Cardiac muscle cell (in vitro differentiated cells and primary cell): ENCODE measurements at regions not wholly inside any gene's neighbourhood (a gene's known extent, or its start where the extent isn't known, plus 50 kb on each side); places are given as distances from the start of the nearest gene placed in this dataset.
A peak's percentile ranks its signal among the peaks of the same experiment; 100 is the strongest.

ENCODE experiments used
- DNase-seq, 2 donors: peaks; one replicate each; pipeline versions ENCODE4 v3.0.0 to v3.0.0-alpha.2; 2010 to 2017; ENCODE audit warnings: low read depth in 1 of 2, low spot score in 1 of 2
- H3K27ac ChIP-seq: fragments of 200-600 bp; sonication (generic); 2 replicates; pipeline ENCODE4 v1.5.1; 2016
- H3K27me3 ChIP-seq: fragments of 200-600 bp; sonication (generic); 2 replicates; pipeline ENCODE4 v1.6.0; 2016; ENCODE audit warnings: control low read depth
- H3K36me3 ChIP-seq: fragments of 200-600 bp; sonication (generic); 2 replicates; pipeline ENCODE4 v1.5.1; 2016; ENCODE audit warnings: control low read depth
- H3K4me1 ChIP-seq: fragments of 200-600 bp; sonication (generic); 2 replicates; pipeline ENCODE4 v1.8.1; 2017; ENCODE audit warnings: low read depth, mild to moderate bottlenecking, mixed run types
- H3K4me3 ChIP-seq: fragments of 200-600 bp; sonication (generic); 2 replicates; pipeline ENCODE4 v1.5.1; 2016; ENCODE audit warnings: mild to moderate bottlenecking
- H3K9me3 ChIP-seq: fragments of 200-600 bp; sonication (generic); 2 replicates; pipeline ENCODE4 v1.5.1; 2017; ENCODE audit warnings: low read depth, mild to moderate bottlenecking, control low read depth
- CTCF ChIP-seq: IDR thresholded peaks from 2 replicates; pipeline ENCODE4 v1.5.1; 2012; ENCODE audit warnings: low read depth, mild to moderate bottlenecking, low read length

GRCh38 chr10:117462816-117463544 is 79.6 kb upstream of the EMX2 start:
- no peaks in the 10 kb centered on the region for H3K27me3 ChIP-seq
- H3K4me3 ChIP-seq, result no peak overlapping the region
- no peaks in the 10 kb centered on the region for H3K4me1 ChIP-seq
- DNase-seq, result no peak
- H3K9me3 ChIP-seq, result no peaks in the 10 kb centered on the region
- H3K27ac ChIP-seq, result no peak overlapping the region
- no peak for TF ChIP-seq CTCF
- H3K36me3 ChIP-seq, result no peaks in the 10 kb centered on the region

- Histone ChIP-seq H3K9me3 (no peaks in the 10 kb centered on the region), H3K4me1 (no peaks in the 10 kb centered on the region), H3K27ac (no peak overlapping the region), H3K36me3 (no peaks in the 10 kb centered on the region), H3K4me3 (no peak overlapping the region), H3K27me3 (no peaks in the 10 kb centered on the region)
- peak; percentile 23 for TF ChIP-seq CTCF
- peak in 1 of 2 donors; percentile 25 for DNase-seq
These were observed 80.1 kb upstream of the EMX2 start for GRCh38 chr10:117462424-117462792.

- H3K36me3 ChIP-seq, result no peaks in the 10 kb centered on the region
- TF ChIP-seq CTCF, result no peak
- DNase-seq, result peak in 1 of 2 donors; percentile 74
- H3K4me1 ChIP-seq, result no peaks in the 10 kb centered on the region
- H3K9me3 ChIP-seq, result no peaks in the 10 kb centered on the region
- no peaks in the 10 kb centered on the region for H3K27me3 ChIP-seq
- H3K27ac ChIP-seq, result no peak overlapping the region
- H3K4me3 ChIP-seq, result no peak overlapping the region
These were observed 80.7 kb upstream of the EMX2 start for GRCh38 chr10:117461766-117462423.

GRCh38 chr10:117460846-117461765 is 81.4 kb upstream of the EMX2 start:
- Histone ChIP-seq H3K27ac (no peak overlapping the region), H3K9me3 (no peaks in the 10 kb centered on the region), H3K4me3 (no peak overlapping the region), H3K36me3 (no peaks in the 10 kb centered on the region), H3K27me3 (no peaks in the 10 kb centered on the region), H3K4me1 (no peaks in the 10 kb centered on the region)
- no peak for DNase-seq
- no peak for TF ChIP-seq CTCF

- TF ChIP-seq CTCF, result no peak
- no peaks in the 10 kb centered on the region for H3K9me3 ChIP-seq
These were observed 83.3 kb upstream of the PDZD8 start for GRCh38 chr10:117458571-117458970.

More at GRCh38 chr10:117458571-117458970, 83.3 kb upstream of the PDZD8 start:
- no peak for DNase-seq
- H3K4me1 ChIP-seq, result no peaks in the 10 kb centered on the region
- no peak overlapping the region for H3K27ac ChIP-seq
- no peaks in the 10 kb centered on the region for H3K27me3 ChIP-seq
- no peak overlapping the region for H3K4me3 ChIP-seq
- no peaks in the 10 kb centered on the region for H3K36me3 ChIP-seq
